HL-60 (cell line): ENCODE measurements at regions not wholly inside any gene's neighbourhood (a gene's known extent, or its start where the extent isn't known, plus 50 kb on each side); places are given as distances from the start of the nearest gene placed in this dataset.

Experiments
- DNase-seq, 2 experiments: peaks; one replicate each; pipeline ENCODE4 v3.0.0-alpha.2; 2010 to 2020; ENCODE audit warnings: low read depth in 1 of 2, low spot score in 1 of 2
- H3K27ac ChIP-seq: fragments of 250-450 bp; sonication (Bioruptor Pico); replicated peaks from 2 replicates; pipeline ENCODE4 v1.5.1; 2020; ENCODE audit warnings: mild to moderate bottlenecking, moderate library complexity
- H3K27me3 ChIP-seq: fragments of 250-450 bp; sonication (Bioruptor Pico); 2 replicates; pipeline ENCODE4 v1.5.1; 2021; ENCODE audit warnings: mild to moderate bottlenecking, moderate library complexity; ENCODE audit not compliant: insufficient read depth, poor library complexity, severe bottlenecking
- H3K4me3 ChIP-seq: replicated peaks from 2 replicates; pipeline ENCODE4 v1.5.1; 2011; ENCODE audit warnings: mild to moderate bottlenecking, control low read depth, low read length; ENCODE audit not compliant: insufficient read depth
- CTCF ChIP-seq: IDR thresholded peaks from one replicate; pipeline ENCODE4 v1.5.1; 2011; ENCODE audit warnings: low read length, control low read depth, inconsistent platforms; ENCODE audit not compliant: insufficient read depth
- GABPA ChIP-seq: IDR thresholded peaks from 2 replicates; pipeline ENCODE4 v1.6.1; 2012; ENCODE audit warnings: low read depth
- POLR2AphosphoS5 ChIP-seq: IDR thresholded peaks from 2 replicates; pipeline ENCODE4 v1.6.1; 2012; ENCODE audit warnings: low read depth
- REST ChIP-seq: IDR thresholded peaks from 2 replicates; pipeline ENCODE4 v1.6.1; 2012; ENCODE audit warnings: low read depth; ENCODE audit not compliant: insufficient replicate concordance
- SPI1 ChIP-seq: IDR thresholded peaks from 2 replicates; pipeline ENCODE4 v1.6.1; 2012; ENCODE audit warnings: low read depth, mild to moderate bottlenecking, borderline replicate concordance

DNA sequence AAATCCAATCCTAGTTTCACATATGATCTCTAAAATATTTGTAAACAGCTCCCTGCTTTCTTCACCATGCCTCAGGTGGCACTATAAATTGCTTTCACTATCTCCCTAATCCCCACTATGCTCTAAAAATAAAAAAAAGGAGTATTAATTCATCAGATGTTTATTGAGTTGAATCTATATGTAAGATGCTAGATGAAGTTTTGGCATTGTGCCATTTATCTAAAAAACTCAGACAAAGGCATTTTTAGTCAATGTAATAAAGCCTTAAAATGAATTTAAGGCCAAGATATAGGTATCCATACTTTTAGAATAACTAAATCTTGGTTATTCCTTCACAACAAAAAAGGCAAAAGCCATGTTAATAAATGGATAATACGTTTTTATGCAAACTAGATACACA is 373.9 kb downstream of the ETS1 start:
- H3K27me3 ChIP-seq, result no peaks in the 10 kb centered on the region
- H3K4me3 ChIP-seq, result no peak overlapping the region
- TF ChIP-seq POLR2AphosphoS5 (no peak), SPI1 (no peak), CTCF (no peak), REST (no peak), GABPA (no peak)
- H3K27ac ChIP-seq, result no peak overlapping the region
- no peak for DNase-seq

DNA sequence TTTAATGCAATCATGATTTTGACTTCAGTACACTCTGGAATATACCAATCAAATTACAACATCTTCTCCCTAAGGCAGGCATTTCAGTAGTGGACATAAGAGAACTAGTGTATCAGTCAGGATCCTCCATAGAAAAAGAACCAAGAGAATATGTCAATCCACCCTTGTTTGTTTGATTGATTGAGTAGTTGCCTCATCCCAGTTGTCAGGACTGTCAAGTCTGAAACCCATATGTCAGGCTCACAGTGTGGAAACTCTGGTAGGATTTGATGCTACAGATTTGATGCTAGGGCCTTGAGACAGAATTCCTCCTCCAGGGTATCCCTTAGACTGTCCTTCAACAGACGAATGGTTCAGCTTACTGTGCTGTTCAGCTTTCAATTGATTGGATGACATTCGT is 375.0 kb downstream of the ETS1 start:
- no peak for TF ChIP-seq GABPA
- no peak for TF ChIP-seq POLR2AphosphoS5
- TF ChIP-seq REST, result no peak
- TF ChIP-seq SPI1, result no peak
- TF ChIP-seq CTCF, result no peak
- H3K4me3 ChIP-seq, result no peak overlapping the region
- H3K27ac ChIP-seq, result no peak overlapping the region
- H3K27me3 ChIP-seq, result no peaks in the 10 kb centered on the region
- no peak for DNase-seq

- DNase-seq, result no peak
- Histone ChIP-seq H3K27ac (no peak overlapping the region), H3K27me3 (no peaks in the 10 kb centered on the region), H3K4me3 (no peak overlapping the region)
- TF ChIP-seq REST (no peak), SPI1 (no peak), POLR2AphosphoS5 (no peak), GABPA (no peak), CTCF (no peak)
Measured at GRCh38 chr11:128210148-128210940, 377.0 kb downstream of the ETS1 start.
